ENCODE measurements at regions not wholly inside any gene's neighbourhood (a gene's known extent, or its start where the extent isn't known, plus 50 kb on each side); places are given as distances from the start of the nearest gene placed in this dataset.

DNA sequence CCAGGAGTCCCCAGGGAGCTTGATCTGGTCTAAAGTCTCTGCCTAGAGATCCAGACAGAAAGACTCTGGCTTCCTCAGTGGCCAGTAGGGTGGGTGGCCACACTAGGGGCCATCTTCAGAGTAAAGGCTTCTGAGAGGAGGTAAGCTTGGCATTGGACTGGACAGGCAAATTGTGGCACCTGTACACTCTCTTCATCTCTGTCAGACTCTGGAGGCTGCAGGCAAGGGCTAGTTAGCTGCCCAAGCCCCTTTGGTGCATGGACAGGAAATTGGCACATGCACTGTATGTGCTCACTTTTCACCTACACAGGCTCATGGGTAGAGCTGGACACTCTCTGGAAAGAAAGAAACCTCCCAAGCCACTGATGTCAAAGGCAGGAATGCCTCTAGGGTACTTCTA lies 142.8 kb downstream of the PJA1 start:
- H3K27me3 ChIP-seq (ENCODE audit: low read depth, low read length), result no peaks in the 10 kb centered on the region
- no peak overlapping the region for H3K27ac ChIP-seq (ENCODE audit: low read length)
- H3K4me2 ChIP-seq (ENCODE audit: low read length), result no peak overlapping the region
- no peak overlapping the region for H3K4me3 ChIP-seq (ENCODE audit: low read length)
- H3K9me3 ChIP-seq (ENCODE audit: insufficient read depth, low read length), result no peaks in the 10 kb centered on the region
- H3K36me3 ChIP-seq (replicated peaks; ENCODE audit: low read depth, low read length), result no peaks in the 10 kb centered on the region
- no peak overlapping the region for H2AFZ ChIP-seq (ENCODE audit: low read depth, low read length)
- H3K4me1 ChIP-seq (ENCODE audit: low read length), result peaks cover 7% of the 10 kb centered on the region
- no peak overlapping the region for H3K9ac ChIP-seq (ENCODE audit: low read length)
- no peaks in the 10 kb centered on the region for H4K20me1 ChIP-seq (ENCODE audit: insufficient read depth, low read length)
- no peak for TF ChIP-seq EZH2phosphoT487 (IDR thresholded peaks at IDR 0.05; ENCODE audit: low read depth)
- TF ChIP-seq, protein P1, sequence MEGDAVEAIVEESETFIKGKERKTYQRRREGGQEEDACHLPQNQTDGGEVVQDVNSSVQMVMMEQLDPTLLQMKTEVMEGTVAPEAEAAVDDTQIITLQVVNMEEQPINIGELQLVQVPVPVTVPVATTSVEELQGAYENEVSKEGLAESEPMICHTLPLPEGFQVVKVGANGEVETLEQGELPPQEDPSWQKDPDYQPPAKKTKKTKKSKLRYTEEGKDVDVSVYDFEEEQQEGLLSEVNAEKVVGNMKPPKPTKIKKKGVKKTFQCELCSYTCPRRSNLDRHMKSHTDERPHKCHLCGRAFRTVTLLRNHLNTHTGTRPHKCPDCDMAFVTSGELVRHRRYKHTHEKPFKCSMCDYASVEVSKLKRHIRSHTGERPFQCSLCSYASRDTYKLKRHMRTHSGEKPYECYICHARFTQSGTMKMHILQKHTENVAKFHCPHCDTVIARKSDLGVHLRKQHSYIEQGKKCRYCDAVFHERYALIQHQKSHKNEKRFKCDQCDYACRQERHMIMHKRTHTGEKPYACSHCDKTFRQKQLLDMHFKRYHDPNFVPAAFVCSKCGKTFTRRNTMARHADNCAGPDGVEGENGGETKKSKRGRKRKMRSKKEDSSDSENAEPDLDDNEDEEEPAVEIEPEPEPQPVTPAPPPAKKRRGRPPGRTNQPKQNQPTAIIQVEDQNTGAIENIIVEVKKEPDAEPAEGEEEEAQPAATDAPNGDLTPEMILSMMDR (IDR thresholded peaks at IDR 0.05; ENCODE audit: low read depth, low read length), result no peak
- H3K79me2 ChIP-seq (ENCODE audit: low read length), result no peaks in the 10 kb centered on the region

DNA sequence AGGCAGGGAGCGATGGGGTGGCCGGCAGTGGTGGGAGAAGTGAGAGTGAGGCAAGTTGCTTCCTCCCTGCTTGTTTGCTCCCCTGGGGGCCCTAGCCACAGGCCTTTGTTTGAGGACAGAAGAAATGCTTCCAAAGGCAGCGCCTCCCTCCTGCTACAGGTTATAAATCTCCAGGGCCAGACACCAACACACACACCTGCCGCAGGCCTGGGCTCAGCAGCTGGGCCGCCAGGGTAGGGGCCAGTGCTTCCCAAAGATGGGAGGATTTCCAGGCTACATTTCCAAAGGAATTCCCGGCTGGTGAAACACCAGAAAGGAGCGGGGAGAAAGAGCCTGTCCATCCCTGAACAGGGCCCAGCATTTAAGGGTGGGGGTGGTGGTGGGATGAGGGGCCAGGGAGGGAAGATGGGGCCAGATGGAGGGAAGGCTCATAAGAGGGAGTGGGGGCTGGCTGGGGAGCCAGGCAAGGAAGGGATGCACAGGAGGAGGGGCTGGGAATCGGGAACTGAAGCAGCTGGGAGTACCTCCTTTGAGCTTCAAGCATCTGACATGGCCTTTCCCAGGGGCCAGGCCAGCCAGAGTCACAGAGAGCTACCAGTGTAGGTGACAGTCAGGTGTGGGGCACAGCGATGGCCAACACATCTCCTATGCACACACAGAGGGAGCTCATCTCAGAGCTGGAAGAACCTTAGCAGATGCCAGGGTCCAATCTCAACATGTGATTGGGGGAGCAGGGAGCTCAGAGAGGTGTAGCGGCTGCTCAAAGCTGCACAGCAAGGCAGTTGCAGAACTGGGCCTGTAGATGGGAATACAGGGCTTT lies 143.9 kb downstream of the PJA1 start:
- Histone ChIP-seq H3K4me3 (ENCODE audit: low read length) (no peak overlapping the region), H3K9me3 (ENCODE audit: insufficient read depth, low read length) (no peaks in the 10 kb centered on the region), H3K79me2 (ENCODE audit: low read length) (no peaks in the 10 kb centered on the region), H3K36me3 (replicated peaks; ENCODE audit: low read depth, low read length) (no peaks in the 10 kb centered on the region), H3K27ac (ENCODE audit: low read length) (no peak overlapping the region), H3K4me1 (ENCODE audit: low read length) (no peaks in the 10 kb centered on the region), H3K9ac (ENCODE audit: low read length) (no peak overlapping the region), H3K4me2 (ENCODE audit: low read length) (no peak overlapping the region), H4K20me1 (ENCODE audit: insufficient read depth, low read length) (no peaks in the 10 kb centered on the region), H2AFZ (ENCODE audit: low read depth, low read length) (no peak overlapping the region), H3K27me3 (ENCODE audit: low read depth, low read length) (no peaks in the 10 kb centered on the region)
- no peak for TF ChIP-seq EZH2phosphoT487 (IDR thresholded peaks at IDR 0.05; ENCODE audit: low read depth)
- TF ChIP-seq, protein P1 (IDR thresholded peaks at IDR 0.05; ENCODE audit: low read depth, low read length), result no peak

DNA sequence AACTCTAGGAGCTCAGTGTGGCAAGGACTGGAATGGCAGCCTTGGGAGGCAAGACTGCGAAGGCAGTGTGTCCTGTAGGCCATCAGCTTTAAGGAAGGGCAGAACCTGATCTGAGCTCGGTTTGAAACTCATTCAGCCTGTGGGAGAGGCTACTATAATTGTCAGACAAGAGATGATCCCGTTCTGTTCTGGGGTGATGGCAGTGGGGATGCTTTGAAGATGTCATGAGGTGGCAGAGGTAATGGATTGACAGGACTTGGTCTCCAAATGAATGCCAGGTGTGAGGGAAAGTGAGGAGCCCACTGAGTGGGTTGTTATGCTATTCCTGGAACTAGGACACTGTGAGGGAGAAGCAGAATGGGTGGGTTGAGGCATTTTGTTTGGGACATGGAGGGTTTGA lies 144.9 kb downstream of the PJA1 start:
- no peaks in the 10 kb centered on the region for H4K20me1 ChIP-seq (ENCODE audit: insufficient read depth, low read length)
- H3K36me3 ChIP-seq (replicated peaks; ENCODE audit: low read depth, low read length), result no peaks in the 10 kb centered on the region
- H3K79me2 ChIP-seq (ENCODE audit: low read length), result no peaks in the 10 kb centered on the region
- H3K9me3 ChIP-seq (ENCODE audit: insufficient read depth, low read length), result no peaks in the 10 kb centered on the region
- H3K27me3 ChIP-seq (ENCODE audit: low read depth, low read length), result no peaks in the 10 kb centered on the region
- no peak overlapping the region for H3K9ac ChIP-seq (ENCODE audit: low read length)
- TF ChIP-seq, protein P1 (IDR thresholded peaks at IDR 0.05; ENCODE audit: low read depth, low read length), result no peak
- no peak for TF ChIP-seq EZH2phosphoT487 (IDR thresholded peaks at IDR 0.05; ENCODE audit: low read depth)
- H3K4me1 ChIP-seq (ENCODE audit: low read length), result no peaks in the 10 kb centered on the region
- no peak overlapping the region for H2AFZ ChIP-seq (ENCODE audit: low read depth, low read length)
- H3K4me2 ChIP-seq (ENCODE audit: low read length), result no peak overlapping the region
- no peak overlapping the region for H3K4me3 ChIP-seq (ENCODE audit: low read length)
- H3K27ac ChIP-seq (ENCODE audit: low read length), result no peak overlapping the region

DNA sequence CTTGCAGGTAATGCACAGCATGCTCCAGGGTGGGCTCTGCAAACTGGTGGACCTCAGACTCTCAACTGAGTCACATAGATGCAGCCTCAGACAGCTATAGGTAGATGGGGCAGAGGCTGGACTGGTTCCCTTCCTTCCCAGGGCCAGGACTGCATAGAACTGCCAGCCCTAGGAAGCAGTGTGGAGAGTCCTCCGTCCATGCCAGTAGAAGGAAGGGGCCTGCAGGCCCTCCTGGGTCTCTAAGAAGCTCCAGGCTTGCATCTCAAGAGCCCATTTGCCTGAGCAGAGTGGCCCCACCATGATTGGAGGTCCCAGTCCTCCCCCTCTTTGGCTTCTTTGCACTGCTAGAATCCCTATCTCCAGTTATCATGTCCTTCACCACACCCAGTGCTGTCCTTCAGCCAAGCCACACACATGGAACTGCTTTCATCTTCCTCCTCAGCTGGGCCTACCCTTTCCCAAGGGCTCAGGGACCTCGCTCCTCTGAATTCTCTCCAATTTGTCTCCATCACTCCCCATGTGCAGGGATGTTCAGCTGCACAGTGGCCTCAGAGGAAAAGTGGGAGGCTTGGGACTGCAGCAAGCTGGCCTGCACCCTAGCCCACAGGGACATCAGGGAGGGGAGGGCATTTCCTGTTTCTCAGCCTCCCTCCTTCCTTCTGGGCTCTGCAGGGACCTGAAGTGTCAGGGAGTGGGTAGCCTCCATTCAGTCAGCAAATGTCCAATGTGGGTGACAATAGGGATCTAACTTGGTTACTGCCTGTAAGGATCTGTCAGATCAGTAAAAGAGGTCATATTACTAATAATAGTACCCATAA lies 146.0 kb downstream of the PJA1 start:
- Histone ChIP-seq H3K36me3 (replicated peaks; ENCODE audit: low read depth, low read length) (no peaks in the 10 kb centered on the region), H3K9ac (ENCODE audit: low read length) (no peak overlapping the region), H3K27me3 (ENCODE audit: low read depth, low read length) (no peaks in the 10 kb centered on the region), H3K4me1 (ENCODE audit: low read length) (no peaks in the 10 kb centered on the region), H4K20me1 (ENCODE audit: insufficient read depth, low read length) (no peaks in the 10 kb centered on the region), H3K27ac (ENCODE audit: low read length) (no peak overlapping the region), H3K4me2 (ENCODE audit: low read length) (no peak overlapping the region), H3K79me2 (ENCODE audit: low read length) (no peaks in the 10 kb centered on the region), H2AFZ (ENCODE audit: low read depth, low read length) (no peak overlapping the region), H3K9me3 (ENCODE audit: insufficient read depth, low read length) (no peaks in the 10 kb centered on the region), H3K4me3 (ENCODE audit: low read length) (no peak overlapping the region)
- TF ChIP-seq, protein P1 (IDR thresholded peaks at IDR 0.05; ENCODE audit: low read depth, low read length), result no peak
- no peak for TF ChIP-seq EZH2phosphoT487 (IDR thresholded peaks at IDR 0.05; ENCODE audit: low read depth)

Data from OCI-LY3 (cell line).